Left colon (tissue), 2 donors: ENCODE measurements at regions not wholly inside any gene's neighbourhood (a gene's known extent, or its start where the extent isn't known, plus 50 kb on each side); places are given as distances from the start of the nearest gene placed in this dataset.
"Not testable (repeated sequence)": the region's sequence is repeated elsewhere in the genome, so short reads cannot be mapped to it uniquely, and the experiment has no call there.

Experiments
- ATAC-seq: fragments of 200-7000 bp; cut with Tn5 transposase; one replicate; pipeline ENCODE4 v1.9.1; 2020; ENCODE audit warnings: mild to moderate bottlenecking, moderate library complexity
- DNase-seq, 2 donors: peaks; one replicate each; pipeline ENCODE4 v3.0.0-alpha.2; 2020
- intact Hi-C, 2 donors: fragments of 100-400 bp; cut with DNase I in 1 of 2; cut with micrococcal nuclease in 1 of 2; formaldehyde crosslinking; loops; one replicate each; pipeline versions ENCODE4 v1.11.2 to v1.14.0; 2022; cut with DNase I, micrococcal nuclease
- donor health status: DM: no; HTN: no; CAD: no.
- donor health status: DM: yes; HTN: yes; CAD: no.

GRCh38 chrX:140346729-140347128 is 158.1 kb downstream of the SOX3 start:
- DNase-seq (no peak), ATAC-seq (no peak)
- intact Hi-C loops = no loop called here

DNA sequence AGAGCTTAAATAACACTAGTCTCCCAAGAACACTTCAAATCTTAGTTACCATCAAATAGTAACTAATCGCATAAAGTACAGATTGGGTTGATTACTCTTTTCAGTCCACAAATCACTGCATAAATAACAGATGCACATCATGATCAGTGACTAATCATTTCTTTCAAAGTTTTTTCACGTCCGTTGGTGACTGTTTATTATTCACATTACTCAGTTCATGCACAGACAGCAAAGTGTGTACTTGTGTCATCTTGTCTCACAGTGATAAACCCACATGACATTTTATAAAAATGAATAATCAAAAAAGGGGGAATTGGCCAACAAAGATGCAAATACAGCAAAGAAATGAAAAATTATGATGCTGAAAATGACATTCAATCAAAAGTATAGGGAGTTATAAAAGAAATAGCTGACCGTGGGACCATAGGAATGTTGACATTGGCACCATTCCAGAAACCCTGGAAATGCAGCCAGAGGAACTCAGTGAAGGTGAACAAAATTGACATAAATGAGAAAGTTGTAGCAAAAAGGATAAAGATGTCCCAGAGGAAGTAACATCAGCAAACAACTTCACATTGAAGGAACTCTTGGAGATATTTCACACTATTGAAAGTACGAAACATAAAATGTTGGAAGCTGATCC is 161.5 kb downstream of the SOX3 start:
- ATAC-seq (no peak), DNase-seq (no peak)
- intact Hi-C loops = no loop called here

- DNase-seq (no peak), ATAC-seq (no peak)
- intact Hi-C loops = no loop called here
Measured at GRCh38 chrX:140342410-140342809, 162.5 kb downstream of the SOX3 start.

DNA sequence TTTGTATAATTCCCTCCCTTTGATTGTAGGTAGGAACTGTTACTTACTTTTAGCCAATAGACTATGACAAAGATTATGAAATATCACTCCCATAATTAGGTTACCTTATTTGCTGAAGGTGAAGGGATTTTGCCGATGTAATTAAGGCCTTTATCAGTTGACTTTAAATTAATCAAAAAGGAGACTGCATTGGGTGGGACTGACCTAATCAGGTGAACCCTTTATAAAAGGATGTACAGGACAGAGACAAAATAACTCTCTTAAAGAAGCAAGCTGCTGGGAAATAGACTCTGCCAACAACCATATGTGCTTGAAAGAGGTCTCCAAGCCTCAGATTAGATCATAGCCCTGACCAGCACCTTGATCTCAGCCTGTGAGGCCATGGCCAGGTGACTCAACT is 167.6 kb downstream of the SOX3 start:
- no peak for DNase-seq
- intact Hi-C loops = no loop called here
- no peak for ATAC-seq

GRCh38 chrX:140318296-140318695 is 186.6 kb downstream of the SOX3 start:
- ATAC-seq (no peak), DNase-seq (no peak)
- intact Hi-C loops = no loop called here

- intact Hi-C loops = no loop called here
- ATAC-seq = no peak
- DNase-seq = no peak
Measured at GRCh38 chrX:140317462-140317861, 187.4 kb downstream of the SOX3 start.

GRCh38 chrX:140298960-140299825 is 205.7 kb downstream of the SOX3 start:
- intact Hi-C loops = no loop called here
- DNase-seq = no peak
- no peak for ATAC-seq

GRCh38 chrX:140297273-140297672 is 207.6 kb downstream of the SOX3 start:
- no peak for ATAC-seq
- no peak for DNase-seq
- intact Hi-C loops = no loop called here

DNA sequence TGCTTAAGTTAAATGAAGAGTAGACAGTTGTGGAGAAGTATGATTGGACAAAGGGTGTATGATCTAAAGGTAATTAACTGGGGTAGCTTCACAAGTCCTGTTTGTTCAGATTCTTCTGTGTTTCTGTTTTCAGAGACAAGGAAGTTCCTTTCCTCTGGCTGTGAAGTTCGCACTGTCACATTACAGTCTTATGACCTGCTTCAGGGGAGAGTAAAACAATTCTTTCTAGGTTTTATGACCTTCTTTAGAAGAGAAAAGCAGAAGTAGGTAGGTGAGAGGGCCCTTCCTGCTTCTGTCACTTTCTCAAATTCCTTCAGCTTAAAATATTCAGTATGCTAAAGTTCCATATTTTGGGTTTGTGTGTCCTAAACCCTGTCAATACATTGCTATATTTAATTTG is 211.9 kb downstream of the SOX3 start:
- DNase-seq (no peak), ATAC-seq (no peak)
- intact Hi-C loops = no loop called here

DNA sequence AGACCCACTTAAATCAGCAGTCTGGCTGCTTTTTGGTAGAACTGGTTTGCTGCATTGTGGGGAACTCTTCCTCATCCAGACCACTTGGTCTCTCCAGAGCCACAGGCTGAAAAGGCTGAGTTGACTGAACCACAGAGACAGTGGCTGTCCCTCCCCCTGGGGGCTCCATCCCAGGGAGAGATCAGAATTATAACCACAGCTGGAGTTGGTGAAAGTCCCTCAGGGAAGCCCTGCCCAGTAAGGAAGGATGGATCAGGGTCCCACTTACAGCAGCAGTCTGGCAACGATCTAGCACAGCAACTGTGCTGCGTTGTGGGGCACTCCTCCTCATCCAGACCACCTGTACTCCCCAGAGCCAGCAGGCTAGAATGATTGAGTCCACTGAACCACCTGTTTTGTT is 212.7 kb downstream of the SOX3 start:
- intact Hi-C loops = no loop called here
- ATAC-seq (no peak), DNase-seq (no peak)

GRCh38 chrX:140274811-140275525 is 229.9 kb downstream of the SOX3 start:
- no peak for DNase-seq
- intact Hi-C loops = no loop called here
- ATAC-seq = no peak

GRCh38 chrX:140273921-140274320 is 230.9 kb downstream of the SOX3 start:
- intact Hi-C loops = no loop called here
- DNase-seq = no peak
- no peak for ATAC-seq

DNA sequence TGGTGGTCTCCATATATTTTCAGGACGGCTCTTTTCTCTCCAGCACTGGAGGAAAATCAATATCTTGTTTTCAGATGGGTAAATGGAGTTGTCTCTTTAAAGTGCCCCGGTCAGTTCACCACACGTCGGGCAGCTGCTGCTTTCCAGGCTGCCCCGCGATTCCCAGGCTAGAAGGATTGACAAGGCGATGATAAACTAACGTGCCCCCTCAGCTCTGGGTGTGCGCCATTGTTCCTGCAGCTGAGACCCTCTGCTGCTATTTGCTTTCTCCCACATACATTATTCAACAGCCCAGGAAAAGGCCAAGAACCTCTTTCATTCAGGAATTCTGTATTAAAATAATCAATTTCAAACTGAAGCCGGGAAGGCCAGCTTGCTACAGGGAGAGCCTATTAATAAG is 254.5 kb downstream of the SOX3 start:
- ATAC-seq (no peak), DNase-seq (no peak)
- intact Hi-C loops = no loop called here

- ATAC-seq (no peak), DNase-seq (no peak)
- intact Hi-C loops = no loop called here
Measured at GRCh38 chrX:140249088-140249487, 255.8 kb downstream of the SOX3 start.

- ATAC-seq = no peak
- DNase-seq = no peak
- intact Hi-C loops = no loop called here
Measured at GRCh38 chrX:140229191-140229590, 263.9 kb upstream of the CXorf66 start.

GRCh38 chrX:140226037-140226436 is 260.7 kb upstream of the CXorf66 start:
- intact Hi-C loops, DNase-seq, ATAC-seq: not testable (repeated sequence)

GRCh38 chrX:140215894-140216293 is 250.6 kb upstream of the CXorf66 start:
- intact Hi-C loops, DNase-seq, ATAC-seq: not testable (repeated sequence)

DNA sequence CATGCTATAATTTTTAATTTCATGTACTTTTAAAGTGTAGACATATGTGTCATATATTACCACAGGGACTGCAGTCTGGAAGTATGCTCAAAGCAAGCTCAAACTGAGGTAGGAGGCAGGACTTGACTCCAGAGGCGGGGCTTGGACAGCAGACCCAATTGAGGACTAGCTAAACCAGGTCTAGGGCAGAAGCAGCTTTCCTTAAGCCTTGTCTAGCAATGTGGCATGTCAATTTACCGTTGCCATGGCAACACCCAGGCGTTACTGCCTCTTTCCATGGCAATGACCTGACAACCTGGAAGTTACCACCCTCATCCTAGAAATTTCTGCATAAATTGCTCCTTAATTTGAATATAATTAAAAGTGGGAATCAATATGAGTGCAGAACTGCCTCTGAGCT is 249.2 kb upstream of the CXorf66 start:
- intact Hi-C loops, DNase-seq, ATAC-seq: not testable (repeated sequence)

DNA sequence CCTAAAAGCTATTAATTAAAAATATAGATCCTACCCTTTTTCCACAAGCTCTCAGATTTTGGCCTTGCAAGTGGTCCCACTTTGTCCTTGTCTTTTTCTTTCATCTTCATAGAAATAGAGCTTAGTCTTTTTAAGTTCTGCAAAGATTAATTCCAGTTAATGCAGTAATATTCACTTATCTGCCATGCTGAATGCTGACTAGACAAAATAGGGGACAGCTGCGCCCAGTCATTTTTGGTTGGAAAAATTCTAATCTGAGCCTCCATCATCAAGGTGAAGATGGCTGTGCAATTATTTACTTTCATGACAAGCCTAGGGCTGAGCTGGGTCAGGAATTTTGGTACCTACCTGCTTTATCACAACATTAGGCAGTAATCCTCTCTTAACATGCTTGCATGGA is 241.3 kb upstream of the CXorf66 start:
- ATAC-seq (no peak), DNase-seq (no peak)
- intact Hi-C loops = no loop called here
